Prostate gland (tissue), 2 donors: ENCODE measurements at regions not wholly inside any gene's neighbourhood (a gene's known extent, or its start where the extent isn't known, plus 50 kb on each side); places are given as distances from the start of the nearest gene placed in this dataset.

Experiments
- DNase-seq: peaks from one replicate; pipeline ENCODE4 v3.0.0-alpha.2; 2019; ENCODE audit warnings: low spot score
- H3K27ac ChIP-seq, 2 donors: fragments of 200-600 bp; sonication (generic); 2 replicates each; pipeline ENCODE4 v1.5.1; 2017 to 2019
- H3K27me3 ChIP-seq: fragments of 200-600 bp; sonication (generic); replicated peaks from 2 replicates; pipeline ENCODE4 v1.5.1; 2019; ENCODE audit not compliant: insufficient read depth
- H3K36me3 ChIP-seq, 2 donors: fragments of 200-600 bp; sonication (generic); 1 replicate in 1 of 2; 2 replicates in 1 of 2; pipeline versions ENCODE4 v1.5.1 to v1.8.1; 2017 to 2019
- H3K4me1 ChIP-seq: fragments of 200-600 bp; sonication (generic); replicated peaks from 2 replicates; pipeline ENCODE4 v1.5.1; 2019
- H3K4me3 ChIP-seq, 2 donors: fragments of 200-600 bp; sonication (generic); 2 replicates each; pipeline ENCODE4 v1.5.1; 2017 to 2019
- H3K9me3 ChIP-seq: fragments of 200-600 bp; sonication (generic); 2 replicates; pipeline ENCODE4 v1.5.1; 2017
- POLR2A ChIP-seq: fragments of 450-650 bp; IDR thresholded peaks from one replicate; pipeline ENCODE4 v1.6.1; 2016; ENCODE audit warnings: antibody characterized with exemption, mild to moderate bottlenecking
- POLR2AphosphoS5 ChIP-seq: sonication (generic); formaldehyde crosslinking; IDR thresholded peaks from one replicate; pipeline ENCODE4 v1.6.1; 2017; ENCODE audit warnings: antibody characterized with exemption
- WGBS: methylation state at CpG from one replicate; pipeline ENCODE4 v1.1.5; 2018; 5-methylcytosine and 5-hydroxymethylcytosine counted together
- intact Hi-C: fragments of 100-400 bp; cut with DNase I; formaldehyde crosslinking; loops from one replicate; pipeline ENCODE4 v1.14.2; 2022
- TF ChIP-seq, protein P1 (sequence below), 4 experiments: fragments of 200-600 bp in 2 of 4; fragments of 450-650 bp in 2 of 4; sonication (generic) in 2 of 4; IDR thresholded peaks; 1 replicate in 3 of 4; 2 replicates in 1 of 4; pipeline ENCODE4 v1.5.1; 2016 to 2019; ENCODE audit warnings: antibody characterized with exemption in 4 of 4, mild to moderate bottlenecking in 2 of 4, moderate library complexity in 2 of 4

DNA sequence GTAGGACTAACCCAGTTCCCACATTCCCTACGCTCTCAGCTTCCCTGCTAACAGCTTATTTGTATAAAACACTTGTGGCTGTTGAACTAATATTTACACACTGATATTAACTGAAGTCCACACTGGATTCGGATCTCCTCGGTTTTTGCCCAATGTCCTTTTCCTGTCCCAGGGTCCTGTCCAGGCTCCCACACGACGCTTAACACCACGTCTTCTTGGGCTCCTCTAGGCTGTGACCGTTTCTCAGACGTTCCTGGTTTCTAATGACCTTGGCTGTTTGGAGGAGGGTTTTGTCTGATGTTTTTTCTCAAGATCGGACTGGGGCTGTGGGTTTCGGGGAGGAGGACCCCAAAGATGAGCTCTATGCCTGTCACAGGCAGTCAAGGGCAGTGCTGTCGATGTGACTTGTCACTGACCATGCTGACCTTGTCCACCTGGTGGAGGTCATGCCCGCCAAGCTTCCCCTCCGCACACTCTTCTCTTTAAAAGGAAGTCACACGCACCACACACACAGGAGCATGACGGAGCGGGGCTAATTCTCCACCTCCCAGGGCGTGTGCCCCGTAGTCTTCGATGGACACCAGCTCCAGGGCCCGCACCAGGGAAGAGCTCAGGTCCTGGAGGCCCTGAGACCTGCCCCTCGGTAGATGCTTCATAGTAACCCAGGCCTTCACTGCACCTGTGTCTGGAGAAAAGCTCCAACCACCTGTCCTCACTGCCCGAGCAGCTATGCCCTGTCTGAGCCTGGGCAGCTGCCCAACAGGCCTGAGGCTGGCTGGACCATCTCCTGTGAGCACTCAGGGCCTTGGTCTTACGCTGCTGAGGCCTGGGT is 72.0 kb downstream of the TTLL2 start:
- no peaks in the 10 kb centered on the region for H3K36me3 ChIP-seq
- intact Hi-C loops = no loop called here
- H3K4me3 ChIP-seq = no peak overlapping the region
- H3K4me1 ChIP-seq = no peaks in the 10 kb centered on the region
- WGBS = 82% methylated on average over 23 of the region's 23 CpGs
- H3K27me3 ChIP-seq = no peaks in the 10 kb centered on the region
- H3K27ac ChIP-seq = no peak overlapping the region
- TF ChIP-seq POLR2AphosphoS5 (no peak), POLR2A (no peak)
- TF ChIP-seq, protein P1, sequence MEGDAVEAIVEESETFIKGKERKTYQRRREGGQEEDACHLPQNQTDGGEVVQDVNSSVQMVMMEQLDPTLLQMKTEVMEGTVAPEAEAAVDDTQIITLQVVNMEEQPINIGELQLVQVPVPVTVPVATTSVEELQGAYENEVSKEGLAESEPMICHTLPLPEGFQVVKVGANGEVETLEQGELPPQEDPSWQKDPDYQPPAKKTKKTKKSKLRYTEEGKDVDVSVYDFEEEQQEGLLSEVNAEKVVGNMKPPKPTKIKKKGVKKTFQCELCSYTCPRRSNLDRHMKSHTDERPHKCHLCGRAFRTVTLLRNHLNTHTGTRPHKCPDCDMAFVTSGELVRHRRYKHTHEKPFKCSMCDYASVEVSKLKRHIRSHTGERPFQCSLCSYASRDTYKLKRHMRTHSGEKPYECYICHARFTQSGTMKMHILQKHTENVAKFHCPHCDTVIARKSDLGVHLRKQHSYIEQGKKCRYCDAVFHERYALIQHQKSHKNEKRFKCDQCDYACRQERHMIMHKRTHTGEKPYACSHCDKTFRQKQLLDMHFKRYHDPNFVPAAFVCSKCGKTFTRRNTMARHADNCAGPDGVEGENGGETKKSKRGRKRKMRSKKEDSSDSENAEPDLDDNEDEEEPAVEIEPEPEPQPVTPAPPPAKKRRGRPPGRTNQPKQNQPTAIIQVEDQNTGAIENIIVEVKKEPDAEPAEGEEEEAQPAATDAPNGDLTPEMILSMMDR (IDR thresholded peaks at IDR 0.05) = no peak
- DNase-seq = no peak
- no peaks in the 10 kb centered on the region for H3K9me3 ChIP-seq

DNA sequence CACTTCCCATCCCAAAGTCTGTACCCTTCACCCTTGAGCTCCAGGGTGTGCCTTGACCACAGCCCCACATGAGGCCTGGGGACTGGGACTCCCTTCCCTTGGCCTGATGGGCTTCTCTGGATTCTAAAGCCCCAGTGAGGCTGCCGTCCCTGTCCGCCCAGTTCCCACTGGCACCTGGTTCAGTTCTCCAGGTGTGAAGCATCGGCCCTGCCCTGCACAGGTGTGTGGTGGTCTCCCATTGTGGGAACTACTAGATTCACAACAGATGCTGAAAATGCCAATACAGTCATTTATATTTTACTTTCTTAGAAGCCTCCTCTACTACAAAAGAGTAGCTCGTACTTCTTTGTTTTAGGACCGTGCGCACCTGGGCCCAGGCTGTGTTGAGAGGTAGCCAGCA is 72.8 kb downstream of the TTLL2 start:
- Histone ChIP-seq H3K9me3 (no peaks in the 10 kb centered on the region), H3K27ac (no peak overlapping the region), H3K4me1 (no peaks in the 10 kb centered on the region), H3K36me3 (no peaks in the 10 kb centered on the region), H3K27me3 (no peaks in the 10 kb centered on the region), H3K4me3 (no peak overlapping the region)
- WGBS = 84% methylated on average over 6 of the region's 6 CpGs
- DNase-seq = no peak
- no peak for TF ChIP-seq POLR2AphosphoS5
- no peak for TF ChIP-seq POLR2A
- TF ChIP-seq, protein P1 (IDR thresholded peaks at IDR 0.05) = no peak
- intact Hi-C loops = no loop called here

DNA sequence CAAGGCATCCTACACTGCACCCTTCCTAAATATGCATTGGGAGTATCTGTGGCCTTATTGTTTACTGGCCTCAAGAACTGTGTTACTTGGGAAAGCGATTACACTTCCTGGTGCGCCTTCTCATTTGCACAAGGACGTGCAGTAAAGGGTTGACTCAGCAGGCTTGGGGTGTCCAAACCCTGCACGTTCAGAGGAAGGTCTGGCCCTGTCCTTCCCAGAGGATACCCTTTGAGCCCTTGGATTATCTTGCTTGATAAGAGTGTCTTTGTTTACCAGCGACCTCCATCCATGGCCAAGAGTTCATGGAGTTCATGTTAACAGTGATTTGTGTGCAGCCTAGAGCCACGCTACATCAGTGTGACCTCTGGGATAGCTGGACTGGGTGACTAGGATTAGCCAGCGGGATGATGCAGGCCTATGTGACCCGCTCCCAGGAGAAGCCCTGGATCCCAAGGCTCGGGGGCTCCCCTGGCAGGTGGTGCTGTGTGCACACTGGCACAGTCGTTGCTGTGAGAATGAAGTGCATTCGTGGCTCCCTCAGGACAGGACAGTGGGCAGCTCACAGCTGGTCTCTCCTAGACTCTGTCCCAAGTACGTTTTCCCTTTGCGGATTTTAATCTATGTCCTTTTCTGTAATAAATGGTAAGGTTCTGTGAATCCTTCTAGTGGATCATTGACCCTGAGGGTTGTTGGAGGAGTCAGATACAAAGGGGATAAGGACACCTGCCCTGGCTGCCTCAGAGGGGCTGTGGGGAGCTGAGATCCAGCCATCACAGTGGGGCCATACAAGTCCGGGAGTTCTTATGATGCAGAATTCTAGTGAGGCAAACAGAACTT is 73.5 kb downstream of the TTLL2 start:
- DNase-seq = no peak

DNA sequence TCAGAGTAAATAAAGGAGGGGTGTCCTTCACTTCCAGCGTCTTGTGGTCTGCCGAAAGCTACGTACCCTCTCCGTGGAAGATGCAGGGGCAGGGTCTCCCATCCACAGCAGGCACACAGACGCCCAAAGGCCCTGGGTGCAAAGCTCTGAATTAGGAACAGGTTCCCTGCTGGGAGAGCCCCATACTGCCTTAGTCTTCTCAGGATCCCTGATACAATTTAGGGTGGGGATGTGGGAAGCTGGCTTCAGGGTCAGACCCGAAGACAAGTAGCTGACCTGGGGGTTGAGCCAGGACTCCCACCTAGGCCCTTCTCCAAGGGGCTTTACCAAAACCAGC is 74.1 kb downstream of the TTLL2 start:
- DNase-seq = no peak
- no peaks in the 10 kb centered on the region for H3K36me3 ChIP-seq
- no peaks in the 10 kb centered on the region for H3K27me3 ChIP-seq
- no peak for TF ChIP-seq POLR2AphosphoS5
- TF ChIP-seq, protein P1 (IDR thresholded peaks at IDR 0.05) = no peak
- no peak for TF ChIP-seq POLR2A
- no peak overlapping the region for H3K4me3 ChIP-seq
- H3K4me1 ChIP-seq = no peaks in the 10 kb centered on the region
- H3K9me3 ChIP-seq = no peaks in the 10 kb centered on the region
- 89% methylated on average over 6 of the region's 6 CpGs for whole genome bisulfite sequencing
- no peak overlapping the region for H3K27ac ChIP-seq
- intact Hi-C loops = no loop called here

More for the DNA sequence above, 73.5 kb downstream of the TTLL2 start:
- 89% methylated on average over 14 of the region's 14 CpGs for WGBS
- Histone ChIP-seq H3K4me3 (no peak overlapping the region), H3K9me3 (no peaks in the 10 kb centered on the region), H3K27me3 (no peaks in the 10 kb centered on the region), H3K36me3 (no peaks in the 10 kb centered on the region), H3K27ac (no peak overlapping the region), H3K4me1 (no peaks in the 10 kb centered on the region)
- intact Hi-C loops = no loop called here
- no peak for TF ChIP-seq POLR2AphosphoS5
- TF ChIP-seq, protein P1 (IDR thresholded peaks at IDR 0.05) = no peak
- no peak for TF ChIP-seq POLR2A
